ENCODE measurements at regions not wholly inside any gene's neighbourhood (a gene's known extent, or its start where the extent isn't known, plus 50 kb on each side); places are given as distances from the start of the nearest gene placed in this dataset.

GRCh38 chr10:104563051-104563450 is 78.0 kb upstream of the SORCS3 start:
- TF ChIP-seq EZH2 (IDR thresholded peaks at IDR 0.05): no peak
- TF ChIP-seq FOXP2 (optimal IDR thresholded peaks at IDR 0.05; ENCODE audit: control extremely low read depth, extremely low read length, insufficient read depth): no peak
- TF ChIP-seq POLR2AphosphoS5 (IDR thresholded peaks at IDR 0.05; ENCODE audit: borderline replicate concordance, low read depth, low read length): no peak

Data from SK-N-MC (cell line).